GM19372 (cell line): ENCODE measurements at regions not wholly inside any gene's neighbourhood (a gene's known extent, or its start where the extent isn't known, plus 50 kb on each side); places are given as distances from the start of the nearest gene placed in this dataset.
"Not testable (repeated sequence)": the region's sequence is repeated elsewhere in the genome, so short reads cannot be mapped to it uniquely, and the experiment has no call there.

Experiments
- ATAC-seq: cut with Tn5 transposase; IDR thresholded peaks from one replicate; pipeline ENCODE4 v1.9.1; 2021; ENCODE audit warnings: mild to moderate bottlenecking, low read depth, moderate library complexity; ENCODE audit not compliant: unreplicated experiment

- peak; percentile 72 for ATAC-seq
These were observed 263.6 kb downstream of the DUSP10 start for GRCh38 chr1:221478050-221478949.

- no peak for ATAC-seq
These were observed 253.9 kb downstream of the DUSP10 start for GRCh38 chr1:221487781-221488524.

DNA sequence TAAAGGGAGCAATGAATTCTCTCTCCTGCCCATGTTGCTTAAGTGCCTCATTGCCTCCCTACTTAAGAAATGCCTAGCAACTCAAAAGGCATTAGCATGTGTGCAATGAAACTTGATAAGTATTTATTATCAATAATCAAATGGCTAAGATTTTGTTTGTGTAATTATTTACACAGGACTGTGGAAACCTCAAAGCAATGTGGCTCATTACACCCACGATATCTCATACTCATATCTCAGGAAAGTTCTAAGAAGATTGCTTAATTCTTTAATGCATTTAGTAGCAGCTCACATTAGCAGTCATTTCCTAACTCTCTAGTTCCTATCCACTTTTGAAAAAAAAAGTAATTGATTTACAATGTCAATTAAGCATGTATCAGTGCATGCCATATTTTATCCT, 253.3 kb downstream of the DUSP10 start:
- ATAC-seq: no peak

- ATAC-seq: no peak
These were observed 247.2 kb downstream of the DUSP10 start for GRCh38 chr1:221494670-221495069.

- no peak for ATAC-seq
These were observed 244.8 kb downstream of the DUSP10 start for GRCh38 chr1:221497046-221497445.

DNA sequence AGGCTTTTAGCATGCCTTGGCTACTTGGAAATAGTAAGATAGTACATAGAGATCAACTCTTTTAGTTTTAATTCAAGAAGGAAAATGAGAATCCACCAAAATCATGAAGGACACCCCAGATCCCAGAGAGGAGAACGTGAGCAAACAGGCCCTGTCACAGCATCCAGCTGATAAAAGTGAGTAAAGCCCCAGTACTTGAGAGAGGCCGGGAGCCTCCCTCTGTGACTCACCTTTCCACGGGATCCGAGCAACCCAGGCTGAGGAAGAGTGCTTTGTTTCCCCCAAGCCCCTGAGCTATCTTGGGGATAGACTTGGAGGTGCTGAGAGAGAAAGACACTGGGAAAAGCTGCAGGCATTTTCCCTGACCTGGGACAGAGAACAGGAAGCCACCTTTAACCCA, 238.6 kb downstream of the DUSP10 start:
- no peak for ATAC-seq

GRCh38 chr1:221509575-221510355, 232.1 kb downstream of the DUSP10 start:
- ATAC-seq: no peak

DNA sequence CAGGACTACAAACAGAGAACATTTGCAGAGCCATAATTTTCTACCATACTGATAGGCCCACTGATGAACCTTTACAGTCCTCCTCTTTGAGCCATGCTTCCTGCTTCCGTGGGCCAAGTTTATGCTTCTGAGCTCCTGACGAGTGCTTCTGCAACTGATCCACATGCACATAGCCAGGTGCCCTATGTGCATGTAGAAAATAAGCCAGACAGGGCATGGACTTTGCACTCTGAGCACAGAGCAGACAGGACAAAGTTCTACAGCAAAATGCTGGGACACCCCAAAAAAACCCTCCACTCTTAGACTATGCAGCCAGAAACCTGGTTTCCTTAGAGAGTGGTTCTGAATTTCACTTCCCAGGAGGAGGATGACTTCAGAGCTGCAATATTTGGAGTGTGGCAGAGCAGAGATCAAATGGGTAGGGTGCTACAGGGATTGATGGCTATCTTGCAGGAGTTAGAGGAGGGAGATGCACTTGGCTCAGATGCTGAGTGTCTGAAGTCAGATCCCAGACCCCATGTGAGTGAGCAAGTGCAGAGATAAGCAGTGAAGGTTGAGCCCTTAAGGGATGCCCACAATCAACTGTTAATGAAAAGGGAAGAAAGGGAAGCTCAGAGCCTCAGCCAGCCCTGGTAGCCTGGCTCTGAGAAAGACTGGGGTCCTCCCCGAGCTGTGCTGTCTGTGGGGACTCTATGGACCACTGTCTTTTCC, 230.9 kb downstream of the DUSP10 start:
- ATAC-seq: no peak

DNA sequence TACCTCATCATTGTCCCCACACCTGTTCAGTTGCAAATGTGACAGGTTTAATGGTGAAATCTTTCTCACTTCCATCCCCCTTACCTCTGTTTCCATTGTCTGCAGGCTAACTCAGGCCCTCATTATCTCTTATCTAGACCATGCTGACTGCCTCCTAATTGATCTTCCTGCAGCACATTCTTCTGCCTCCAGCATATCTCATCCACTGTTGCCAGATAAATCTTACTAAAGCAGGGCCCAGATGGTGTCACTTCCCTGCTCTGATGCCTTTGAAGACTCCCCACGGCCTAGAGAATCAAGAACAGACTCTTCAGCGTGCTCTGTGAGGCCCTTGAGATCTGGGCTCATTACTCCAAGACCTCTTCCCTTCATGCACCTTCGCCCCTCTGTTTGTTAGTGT, 230.1 kb downstream of the DUSP10 start:
- ATAC-seq: no peak

DNA sequence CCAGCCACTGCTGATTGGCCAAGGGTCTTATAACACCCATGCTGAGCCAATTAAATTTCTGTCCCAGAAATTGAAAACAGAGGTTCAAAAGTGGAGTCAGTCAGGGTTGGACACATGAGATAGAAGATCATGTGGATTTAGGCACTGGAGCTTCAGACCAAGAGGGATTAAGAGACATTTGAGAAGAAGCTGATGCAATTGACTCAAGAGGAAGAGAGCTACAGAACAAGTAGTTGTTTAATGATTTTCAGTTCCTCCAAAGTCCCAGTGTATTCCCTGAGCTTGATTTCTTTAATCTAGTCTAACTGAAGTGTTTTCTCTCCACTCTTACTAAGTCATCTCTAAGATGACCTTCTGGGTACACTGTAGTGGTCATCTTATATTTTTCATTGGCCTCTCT, 227.1 kb downstream of the DUSP10 start:
- ATAC-seq: no peak

DNA sequence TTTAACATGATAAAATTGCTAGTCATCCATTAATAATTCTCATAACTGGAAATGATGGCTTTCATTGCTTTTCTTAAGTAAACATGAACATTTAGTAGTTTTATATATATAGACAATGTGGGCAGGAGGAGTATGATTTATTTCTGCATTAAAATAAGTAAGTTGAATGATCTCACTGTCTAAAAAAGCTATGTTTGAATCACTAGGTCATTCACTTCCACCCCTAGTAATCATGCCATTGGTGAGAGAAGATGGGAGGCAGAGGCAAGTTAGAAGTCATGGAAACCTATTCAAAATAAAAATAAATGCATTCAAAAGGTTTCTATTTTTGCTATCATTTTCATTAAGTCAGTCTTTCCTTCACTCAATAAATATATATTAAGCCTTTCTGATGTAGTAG, 226.4 kb downstream of the DUSP10 start:
- no peak for ATAC-seq

DNA sequence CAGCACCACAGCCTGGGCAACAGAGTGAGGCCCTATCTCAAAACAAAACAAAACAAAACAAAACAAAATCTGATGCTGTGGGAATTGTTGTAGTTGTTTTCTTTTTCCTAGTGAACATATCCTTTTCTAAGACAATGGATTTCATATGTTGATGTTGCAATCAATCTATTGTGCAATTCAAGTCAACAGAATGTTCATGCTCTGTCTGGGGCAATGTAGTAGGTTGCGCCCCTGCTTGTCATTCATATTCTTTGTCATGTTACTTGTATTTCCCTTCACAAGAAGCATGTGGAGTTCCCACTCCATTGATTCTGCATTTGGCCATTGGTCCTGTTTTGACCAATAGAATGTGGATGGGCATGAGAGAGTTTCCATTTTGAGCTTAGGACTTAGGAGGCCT, 223.9 kb downstream of the DUSP10 start:
- no peak for ATAC-seq

DNA sequence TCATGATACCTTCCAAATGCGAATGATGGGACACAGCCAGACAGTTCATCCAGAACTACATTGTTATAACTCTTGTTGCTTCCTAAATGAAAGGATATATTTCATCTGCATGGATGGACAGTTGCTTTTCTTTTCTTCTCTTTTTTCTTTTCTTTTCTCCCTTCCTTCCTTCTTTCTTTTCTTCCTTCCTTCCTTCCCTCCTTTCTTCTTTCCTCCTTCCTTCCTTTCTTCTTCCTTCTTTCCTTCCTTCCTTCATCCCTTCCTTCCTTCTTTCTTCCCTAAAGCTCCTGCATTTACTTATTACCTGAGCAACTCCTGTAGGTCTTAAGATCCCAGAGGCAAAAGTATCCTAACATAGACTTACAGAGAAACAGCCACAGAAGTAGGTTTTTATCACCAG, 221.6 kb downstream of the DUSP10 start:
- ATAC-seq: no peak

DNA sequence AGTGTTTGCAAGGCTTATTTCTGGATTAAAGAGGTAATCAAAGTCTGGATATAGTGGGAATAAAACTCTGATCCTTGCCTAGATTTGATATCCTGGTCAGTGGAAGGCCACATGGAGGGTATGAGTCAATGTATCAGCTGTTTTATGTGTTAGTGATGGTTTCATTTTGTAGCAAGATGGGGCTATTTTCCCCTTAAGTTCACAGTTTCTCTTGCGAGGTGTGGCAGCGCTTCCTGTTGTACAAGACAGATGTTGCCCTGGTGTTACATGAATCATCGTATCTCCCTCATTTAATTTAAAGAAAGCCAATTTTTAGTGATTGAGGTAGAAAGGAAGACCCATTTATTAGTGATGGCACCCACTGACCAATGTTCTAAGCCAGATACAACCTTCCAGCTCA, 220.2 kb downstream of the DUSP10 start:
- no peak for ATAC-seq

GRCh38 chr1:221522529-221522940, 219.4 kb downstream of the DUSP10 start:
- no peak for ATAC-seq

DNA sequence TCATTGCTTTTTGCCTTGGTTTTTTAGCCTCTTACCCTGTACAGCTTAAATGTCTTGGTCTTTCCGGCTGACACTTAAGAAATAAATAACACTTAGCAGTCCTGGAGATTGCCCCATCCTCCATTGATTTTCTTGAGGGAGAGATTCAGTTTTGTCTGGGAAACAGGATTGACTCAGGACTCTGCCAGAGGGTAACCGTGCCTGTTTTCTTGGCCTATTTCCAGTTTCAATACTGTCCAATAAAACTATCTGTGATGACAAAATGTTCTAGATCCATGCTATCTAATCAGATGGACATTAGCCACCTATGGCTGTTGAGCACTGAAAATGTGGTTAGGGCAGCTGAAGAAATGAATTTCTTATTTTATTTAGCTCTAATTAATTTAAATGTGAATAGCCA, 216.1 kb downstream of the DUSP10 start:
- no peak for ATAC-seq

DNA sequence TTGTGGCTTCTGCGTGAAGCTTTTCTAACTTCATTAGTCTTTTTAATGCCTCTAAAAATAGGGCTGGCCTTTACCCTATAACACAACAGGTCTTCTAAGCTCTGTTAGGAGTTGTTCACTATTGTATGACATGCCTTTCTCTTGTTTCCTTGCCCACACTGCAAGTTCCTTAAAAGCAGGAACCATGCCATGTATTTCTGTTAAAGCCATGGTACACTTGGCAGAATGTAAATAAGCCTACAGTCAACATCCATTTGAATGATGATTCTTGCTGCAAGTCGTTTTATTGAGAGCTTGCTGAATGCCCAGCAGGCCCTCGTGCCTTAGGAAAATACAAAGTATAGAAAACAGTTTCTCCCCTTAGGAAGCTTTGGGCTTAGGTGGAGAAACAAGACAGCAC, 214.6 kb downstream of the DUSP10 start:
- no peak for ATAC-seq

DNA sequence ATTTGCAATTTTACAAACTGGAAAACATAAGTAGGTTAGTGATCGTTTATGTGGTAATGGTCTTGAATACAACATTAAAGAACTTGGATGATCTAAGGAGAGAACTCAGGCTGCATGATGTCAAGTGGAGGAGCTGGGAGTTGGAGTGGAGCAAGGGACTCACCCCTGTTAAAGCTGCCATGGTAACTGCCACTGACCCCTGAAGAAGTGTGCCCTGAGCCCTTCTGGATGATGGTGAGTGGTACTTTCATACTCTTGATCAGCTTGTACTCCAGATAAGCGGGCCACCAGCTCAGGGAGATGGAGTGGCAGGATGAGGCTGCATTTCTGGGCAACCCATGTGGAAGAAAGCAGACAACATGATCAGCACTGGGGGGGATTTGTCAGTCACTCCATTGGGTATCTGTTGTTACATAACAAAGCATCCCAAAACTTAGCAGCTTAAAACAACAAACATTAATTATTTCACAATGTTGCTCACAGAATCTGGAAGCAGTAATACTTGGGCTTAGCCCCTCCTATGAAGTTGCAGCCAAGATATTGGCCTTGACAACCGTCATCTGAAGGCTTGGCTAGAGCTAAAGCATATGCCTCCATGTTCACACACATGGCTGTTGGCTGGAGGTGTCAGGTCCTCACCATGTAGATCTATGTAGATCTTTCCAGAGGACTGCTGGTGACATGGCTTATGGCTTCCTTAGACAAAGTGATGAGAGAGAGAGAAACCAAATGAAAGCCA, 213.8 kb downstream of the DUSP10 start:
- ATAC-seq: no peak

GRCh38 chr1:221530159-221530558, 211.7 kb downstream of the DUSP10 start:
- not testable (repeated sequence) for ATAC-seq

DNA sequence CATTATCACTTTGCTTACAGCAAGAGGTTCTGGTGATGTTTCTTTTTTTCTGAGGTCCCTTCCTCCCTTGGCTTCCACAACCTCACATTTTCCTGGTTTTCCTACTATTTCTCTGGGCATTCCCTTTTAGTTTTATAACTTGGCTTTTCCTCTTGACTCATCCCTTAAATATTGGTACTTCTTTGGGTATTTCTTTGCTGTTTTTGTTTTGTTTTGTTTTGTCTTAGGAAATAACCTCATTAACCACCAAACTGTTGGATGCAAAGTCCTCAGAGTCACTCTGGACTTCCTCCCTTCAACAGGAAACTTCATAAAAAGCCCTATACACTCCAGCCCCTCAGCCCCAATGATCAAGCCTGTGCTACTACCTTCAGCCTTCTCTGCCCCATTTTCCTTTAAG, 211.1 kb downstream of the DUSP10 start:
- no peak for ATAC-seq
